ENCODE measurements at regions not wholly inside any gene's neighbourhood (a gene's known extent, or its start where the extent isn't known, plus 50 kb on each side); places are given as distances from the start of the nearest gene placed in this dataset.

- no peak for DNase-seq (ENCODE audit: low read depth)
These were observed 709.6 kb upstream of the MARCKS start for GRCh38 chr6:113147544-113147943.

- DNase-seq (ENCODE audit: low read depth) = no peak
These were observed 708.6 kb upstream of the MARCKS start for GRCh38 chr6:113148566-113148965.

GRCh38 chr6:113149511-113149910 lies 707.6 kb upstream of the MARCKS start:
- no peak for DNase-seq (ENCODE audit: low read depth)

- DNase-seq (ENCODE audit: low read depth) = no peak
These were observed 696.7 kb upstream of the MARCKS start for GRCh38 chr6:113160306-113161017.

GRCh38 chr6:113161018-113161315 lies 696.2 kb upstream of the MARCKS start:
- no peak for DNase-seq (ENCODE audit: low read depth)

GRCh38 chr6:113162739-113163138 lies 694.4 kb upstream of the MARCKS start:
- no peak for DNase-seq (ENCODE audit: low read depth)

GRCh38 chr6:113168057-113168456 lies 689.1 kb upstream of the MARCKS start:
- no peak for DNase-seq (ENCODE audit: low read depth)

GRCh38 chr6:113169484-113169883 lies 687.7 kb upstream of the MARCKS start:
- no peak for DNase-seq (ENCODE audit: low read depth)

- no peak for DNase-seq (ENCODE audit: low read depth)
These were observed 686.7 kb upstream of the MARCKS start for GRCh38 chr6:113170454-113170853.

- no peak for DNase-seq (ENCODE audit: low read depth)
These were observed 685.3 kb upstream of the MARCKS start for GRCh38 chr6:113171882-113172281.

- DNase-seq (ENCODE audit: low read depth) = no peak
These were observed 684.6 kb upstream of the MARCKS start for GRCh38 chr6:113172531-113172966.

- DNase-seq (ENCODE audit: low read depth) = no peak
These were observed 678.8 kb upstream of the MARCKS start for GRCh38 chr6:113178349-113178748.

GRCh38 chr6:113181164-113181563 lies 676.0 kb upstream of the MARCKS start:
- no peak for DNase-seq (ENCODE audit: low read depth)

- DNase-seq (ENCODE audit: low read depth) = no peak
These were observed 674.6 kb upstream of the MARCKS start for GRCh38 chr6:113182370-113183141.

GRCh38 chr6:113184291-113184690 lies 672.9 kb upstream of the MARCKS start:
- DNase-seq (ENCODE audit: low read depth) = no peak

- DNase-seq (ENCODE audit: low read depth) = no peak
These were observed 672.4 kb upstream of the MARCKS start for GRCh38 chr6:113184736-113185135.

- DNase-seq (ENCODE audit: low read depth) = no peak
These were observed 671.8 kb upstream of the MARCKS start for GRCh38 chr6:113185299-113185698.

GRCh38 chr6:113187661-113188060 lies 669.5 kb upstream of the MARCKS start:
- DNase-seq (ENCODE audit: low read depth) = no peak

GRCh38 chr6:113188962-113189361 lies 668.2 kb upstream of the MARCKS start:
- no peak for DNase-seq (ENCODE audit: low read depth)

GRCh38 chr6:113190170-113190569 lies 667.0 kb upstream of the MARCKS start:
- no peak for DNase-seq (ENCODE audit: low read depth)

GRCh38 chr6:113194090-113194489 lies 663.1 kb upstream of the MARCKS start:
- DNase-seq (ENCODE audit: low read depth) = no peak

GRCh38 chr6:113202852-113203714 lies 654.1 kb upstream of the MARCKS start:
- DNase-seq (ENCODE audit: low read depth) = no peak

- DNase-seq (ENCODE audit: low read depth) = no peak
These were observed 653.4 kb upstream of the MARCKS start for GRCh38 chr6:113203715-113204110.
